ENCODE measurements at regions not wholly inside any gene's neighbourhood (a gene's known extent, or its start where the extent isn't known, plus 50 kb on each side); places are given as distances from the start of the nearest gene placed in this dataset.

- no peak overlapping the region for H3K4me3 Mint-ChIP-seq
- H3K9me3 Mint-ChIP-seq: peaks cover 3% of the 10 kb centered on the region
- H3K27me3 Mint-ChIP-seq: peaks cover 8% of the 10 kb centered on the region
- ATAC-seq (ENCODE audit: low read depth) (no peak), DNase-seq (ENCODE audit: low spot score in 2 of 2) (no peak)
- H3K4me1 Mint-ChIP-seq: no peaks in the 10 kb centered on the region
- no peaks in the 10 kb centered on the region for H3K36me3 Mint-ChIP-seq
- no peak overlapping the region for H3K27ac Mint-ChIP-seq
Measured at GRCh38 chr2:173841110-173841509, 124.1 kb downstream of the SP3 start.

DNA sequence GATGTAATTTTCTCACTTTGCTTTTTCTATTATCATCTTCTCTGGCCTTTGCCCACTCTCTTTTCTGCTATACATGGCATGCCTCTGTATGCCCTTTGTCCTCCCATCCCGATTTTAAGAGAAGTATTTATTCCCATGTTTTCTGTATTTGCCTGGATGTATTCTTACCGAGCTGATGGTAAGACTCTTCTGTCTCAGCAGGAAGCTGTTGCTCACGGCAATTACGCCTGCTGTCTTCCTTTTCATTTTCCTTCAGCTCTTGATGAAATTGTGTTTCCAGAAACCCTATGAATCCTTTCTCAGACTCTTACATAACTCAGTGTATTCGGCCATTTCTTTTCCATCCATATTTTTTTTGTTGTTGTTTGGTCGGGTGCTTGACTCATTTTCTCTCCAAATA, 121.6 kb downstream of the SP3 start:
- no peaks in the 10 kb centered on the region for H3K9me3 Mint-ChIP-seq
- ATAC-seq (ENCODE audit: low read depth) (no peak), DNase-seq (ENCODE audit: low spot score in 2 of 2) (no peak)
- peaks cover 3% of the 10 kb centered on the region for H3K36me3 Mint-ChIP-seq
- H3K4me1 Mint-ChIP-seq: no peaks in the 10 kb centered on the region
- H3K4me3 Mint-ChIP-seq: no peak overlapping the region
- no peak overlapping the region for H3K27ac Mint-ChIP-seq
- H3K27me3 Mint-ChIP-seq: peaks cover 16% of the 10 kb centered on the region

- DNase-seq (ENCODE audit: low spot score in 2 of 2) (no peak), ATAC-seq (ENCODE audit: low read depth) (no peak)
- H3K9me3 Mint-ChIP-seq: no peaks in the 10 kb centered on the region
- H3K4me1 Mint-ChIP-seq: no peaks in the 10 kb centered on the region
- H3K4me3 Mint-ChIP-seq: no peak overlapping the region
- peaks cover 3% of the 10 kb centered on the region for H3K36me3 Mint-ChIP-seq
- no peak overlapping the region for H3K27ac Mint-ChIP-seq
- H3K27me3 Mint-ChIP-seq: peaks cover 10% of the 10 kb centered on the region
Measured at GRCh38 chr2:173851141-173851641, 114.0 kb downstream of the SP3 start.

DNA sequence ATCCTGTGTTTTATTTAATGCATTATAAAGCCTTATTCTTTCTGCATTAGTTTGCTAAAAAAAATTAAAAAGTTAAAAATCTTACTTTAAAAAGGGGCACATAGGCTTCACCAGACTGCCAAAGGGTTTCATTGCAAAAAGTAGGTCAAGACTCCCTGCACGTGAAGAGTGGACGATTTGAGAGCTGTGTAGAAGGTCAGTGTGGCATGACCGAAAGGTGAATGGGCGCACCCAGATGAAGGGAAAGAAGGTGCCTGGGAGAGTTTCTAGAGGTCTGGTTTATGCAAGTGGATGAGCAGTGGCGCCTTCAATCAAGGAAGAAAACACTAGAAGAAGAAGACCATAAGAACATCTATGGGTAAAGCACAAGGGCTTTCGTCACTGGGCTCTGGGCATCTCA, 111.0 kb downstream of the SP3 start:
- no peak overlapping the region for H3K27ac Mint-ChIP-seq
- no peaks in the 10 kb centered on the region for H3K9me3 Mint-ChIP-seq
- ATAC-seq (ENCODE audit: low read depth) (no peak), DNase-seq (ENCODE audit: low spot score in 2 of 2) (no peak)
- H3K36me3 Mint-ChIP-seq: no peaks in the 10 kb centered on the region
- peaks cover 4% of the 10 kb centered on the region for H3K27me3 Mint-ChIP-seq
- no peak overlapping the region for H3K4me3 Mint-ChIP-seq
- peaks cover 7% of the 10 kb centered on the region for H3K4me1 Mint-ChIP-seq

- Mint-ChIP-seq H3K27ac (no peak overlapping the region), H3K36me3 (no peaks in the 10 kb centered on the region), H3K27me3 (peaks cover 4% of the 10 kb centered on the region), H3K9me3 (no peaks in the 10 kb centered on the region), H3K4me1 (peaks cover 8% of the 10 kb centered on the region), H3K4me3 (no peak overlapping the region)
- DNase-seq (ENCODE audit: low spot score in 2 of 2): no peak
- ATAC-seq (ENCODE audit: low read depth): no peak
Measured at GRCh38 chr2:173854840-173855239, 110.3 kb downstream of the SP3 start.

GRCh38 chr2:173855661-173856060, 109.5 kb downstream of the SP3 start:
- ATAC-seq (ENCODE audit: low read depth): no peak
- DNase-seq (ENCODE audit: low spot score in 2 of 2): no peak
- no peaks in the 10 kb centered on the region for H3K36me3 Mint-ChIP-seq
- peaks cover 10% of the 10 kb centered on the region for H3K4me1 Mint-ChIP-seq
- no peaks in the 10 kb centered on the region for H3K9me3 Mint-ChIP-seq
- no peak overlapping the region for H3K4me3 Mint-ChIP-seq
- no peak overlapping the region for H3K27ac Mint-ChIP-seq
- H3K27me3 Mint-ChIP-seq: peaks cover 6% of the 10 kb centered on the region
